Stimulated activated CD8-positive, alpha-beta memory T cell treated with anti-CD3 and anti-CD28 coated beads, Interleukin-15, amount 100 ng/mL, for 48 hours (primary cell): ENCODE measurements at regions not wholly inside any gene's neighbourhood (a gene's known extent, or its start where the extent isn't known, plus 50 kb on each side); places are given as distances from the start of the nearest gene placed in this dataset.

Source experiments
- DNase-seq, 2 donors: peaks; one replicate each; pipeline ENCODE4 v3.0.0-alpha.2; 2020; ENCODE audit warnings: low read depth in 2 of 2

DNA sequence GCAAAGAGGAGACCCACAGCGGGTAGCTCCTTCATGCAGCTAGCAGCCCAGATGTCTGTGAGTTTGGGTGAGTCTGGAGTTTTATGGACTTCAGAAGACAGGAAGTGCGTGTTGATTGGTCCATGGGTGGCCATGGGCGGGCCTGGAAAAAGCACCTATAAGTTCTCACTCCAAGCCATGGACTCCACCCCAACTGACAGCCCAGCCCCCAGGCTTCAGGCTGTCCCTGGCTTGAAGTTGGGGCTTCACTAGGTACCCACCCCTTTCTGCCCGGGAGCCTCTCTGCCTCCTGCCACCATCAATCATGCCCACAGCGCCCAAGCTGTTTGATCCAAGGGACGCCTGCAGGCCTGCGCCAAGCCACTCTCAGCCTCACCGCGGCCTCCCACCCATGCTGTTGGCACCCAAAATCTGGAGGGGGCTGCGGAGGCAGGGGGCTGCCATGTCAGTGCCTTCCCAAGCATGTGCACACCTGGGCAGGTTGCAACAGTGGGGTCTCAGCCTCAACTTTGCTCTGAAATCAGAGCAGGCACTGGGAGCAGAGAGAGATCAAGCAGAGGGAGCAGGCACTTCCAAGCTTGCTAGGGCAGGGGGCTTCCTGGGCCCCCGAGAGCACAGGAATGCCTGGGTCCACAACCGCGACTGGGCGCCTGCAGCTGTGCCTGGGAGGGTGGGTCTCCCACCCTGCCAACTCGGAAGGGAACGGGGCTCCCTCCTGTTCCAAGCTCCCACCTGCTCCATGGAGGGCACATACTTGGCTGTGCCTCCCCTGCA is 1503.7 kb downstream of the CDH11 start:
- DNase-seq = no peak

DNA sequence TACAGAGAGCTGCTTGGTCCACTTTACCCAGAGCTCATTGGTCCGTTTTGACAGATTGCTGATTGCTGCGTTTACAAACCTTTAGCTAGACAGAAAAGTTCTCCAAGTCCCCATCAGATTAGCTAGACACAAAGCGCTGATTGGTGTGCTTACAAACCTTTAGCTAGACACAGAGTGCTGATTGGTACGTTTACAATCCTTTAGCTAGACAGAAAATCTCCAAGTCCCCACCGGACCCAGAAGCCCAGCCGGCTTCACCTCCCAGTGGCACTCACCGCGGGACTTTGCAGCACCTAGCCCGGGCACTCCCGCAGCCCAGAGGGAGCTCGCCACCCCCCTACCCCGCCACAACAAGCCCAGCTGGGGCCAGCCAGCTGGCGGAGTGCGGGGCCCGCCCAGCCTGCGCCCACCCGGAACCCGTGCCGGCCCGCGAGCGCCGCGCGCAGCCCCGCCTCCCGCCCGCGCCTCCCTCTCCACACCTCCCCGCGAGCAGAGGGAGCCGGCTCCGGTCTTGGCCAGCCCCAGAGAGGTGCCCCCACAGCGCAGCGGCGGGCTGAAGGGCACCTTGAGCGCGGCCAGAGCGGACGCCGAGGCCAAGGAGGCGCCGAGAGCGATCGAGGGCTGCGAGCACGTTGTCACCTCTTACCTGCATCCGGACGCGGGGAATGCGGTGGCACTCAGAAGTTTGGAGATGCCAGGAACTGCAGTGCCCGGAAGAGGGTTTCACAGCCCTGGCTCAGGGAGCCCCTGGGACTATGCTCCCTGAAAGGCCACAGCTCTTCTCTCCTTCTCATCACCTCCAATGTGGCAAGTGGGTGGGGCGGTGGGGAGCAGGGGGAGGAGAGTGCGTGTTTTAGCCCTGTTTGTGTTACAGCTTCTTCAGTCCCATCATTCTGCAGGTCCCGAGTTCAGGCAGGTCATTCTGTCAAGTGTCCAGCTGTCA is 1504.5 kb downstream of the CDH11 start:
- no peak for DNase-seq

DNA sequence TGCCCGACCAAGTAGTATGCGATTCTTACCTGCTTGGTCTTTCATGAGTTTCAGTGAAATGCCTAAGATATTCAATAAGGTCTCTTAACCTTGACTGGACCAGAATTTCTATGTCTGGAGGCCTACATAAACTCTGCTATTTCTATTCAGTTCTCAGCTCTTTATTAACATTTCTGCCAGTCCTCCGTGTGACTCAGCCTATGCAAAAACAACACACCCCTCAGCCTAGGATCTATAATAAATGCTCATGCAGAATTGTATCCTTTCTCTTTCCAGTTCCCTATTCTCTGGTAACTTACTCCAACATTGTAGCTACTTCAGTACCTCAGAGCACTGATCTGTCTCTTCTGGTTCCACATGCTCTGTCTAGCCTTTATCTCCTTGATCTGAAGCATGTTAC is 1507.4 kb downstream of the CDH11 start:
- DNase-seq = no peak

DNA sequence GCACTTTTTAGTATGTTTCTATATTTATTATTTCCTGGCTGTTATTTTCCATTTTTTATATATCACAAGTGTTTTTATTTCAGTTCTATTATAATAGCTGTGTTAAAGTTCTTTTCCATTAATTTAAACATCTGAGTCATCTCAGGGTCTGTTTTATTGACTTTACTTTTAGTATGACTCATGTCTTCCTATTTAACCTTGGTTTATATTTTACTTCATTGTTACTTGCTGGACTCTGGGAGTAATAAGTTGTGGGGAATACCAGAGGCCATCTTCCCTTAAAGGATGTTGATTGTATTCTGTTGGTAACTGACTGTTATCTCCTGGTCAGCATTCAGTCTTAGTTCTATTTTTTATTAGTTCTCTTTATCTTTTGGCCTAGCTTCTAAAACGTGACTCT is 1508.2 kb downstream of the CDH11 start:
- no peak for DNase-seq

DNA sequence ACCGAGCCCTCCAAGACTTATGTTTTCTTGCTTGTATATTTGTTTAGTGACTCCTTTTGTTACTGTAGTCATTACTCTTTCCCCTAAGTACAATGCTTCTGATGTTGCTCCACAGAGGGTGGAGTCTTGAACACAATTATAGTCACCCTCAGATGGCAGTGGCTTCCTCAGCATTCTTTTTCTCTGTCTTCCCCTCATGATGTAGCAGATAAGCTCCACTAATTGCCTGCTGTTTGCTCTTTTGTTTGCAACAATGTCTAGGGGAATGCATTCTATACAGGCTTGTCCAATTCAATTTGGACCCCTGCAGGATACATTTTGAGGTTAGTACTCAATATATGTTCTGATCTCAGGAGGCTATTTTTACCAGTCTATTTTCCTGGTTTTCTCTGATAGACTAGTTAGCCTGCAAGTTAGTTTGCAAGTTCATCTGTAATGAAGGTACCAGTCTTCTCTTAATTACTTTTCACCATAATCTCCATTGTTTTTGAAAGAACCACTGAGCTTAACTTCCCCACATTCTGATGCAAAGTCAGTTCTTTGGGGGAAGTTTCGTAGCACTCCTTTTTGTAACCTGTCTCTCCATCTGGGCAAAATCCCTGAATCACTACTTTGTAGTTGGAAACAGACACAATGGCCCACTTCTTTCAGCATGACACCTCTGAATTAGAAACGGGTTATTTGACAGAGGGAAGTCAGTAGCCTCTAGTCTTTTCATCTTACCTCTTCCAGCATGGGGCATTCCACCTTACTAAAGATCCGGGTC is 1509.2 kb downstream of the CDH11 start:
- no peak for DNase-seq

DNA sequence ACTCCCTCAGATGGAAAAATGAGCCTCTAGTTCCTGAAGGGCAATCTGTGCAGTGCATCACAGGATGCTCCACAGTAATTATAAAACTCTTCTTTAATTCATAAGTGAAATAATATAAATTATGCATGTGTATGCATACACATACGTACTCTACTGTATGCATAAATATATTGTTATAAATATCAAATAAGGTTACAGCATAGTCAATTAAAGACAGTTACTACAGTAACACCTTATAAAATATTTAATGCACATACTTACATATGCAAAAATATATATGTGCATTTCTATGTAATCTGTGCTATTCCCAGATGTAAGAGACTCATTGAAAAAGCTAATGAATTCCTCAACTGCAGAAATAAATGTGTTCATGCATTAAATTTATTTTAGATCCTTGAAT is 1515.1 kb downstream of the CDH11 start:
- no peak for DNase-seq

DNA sequence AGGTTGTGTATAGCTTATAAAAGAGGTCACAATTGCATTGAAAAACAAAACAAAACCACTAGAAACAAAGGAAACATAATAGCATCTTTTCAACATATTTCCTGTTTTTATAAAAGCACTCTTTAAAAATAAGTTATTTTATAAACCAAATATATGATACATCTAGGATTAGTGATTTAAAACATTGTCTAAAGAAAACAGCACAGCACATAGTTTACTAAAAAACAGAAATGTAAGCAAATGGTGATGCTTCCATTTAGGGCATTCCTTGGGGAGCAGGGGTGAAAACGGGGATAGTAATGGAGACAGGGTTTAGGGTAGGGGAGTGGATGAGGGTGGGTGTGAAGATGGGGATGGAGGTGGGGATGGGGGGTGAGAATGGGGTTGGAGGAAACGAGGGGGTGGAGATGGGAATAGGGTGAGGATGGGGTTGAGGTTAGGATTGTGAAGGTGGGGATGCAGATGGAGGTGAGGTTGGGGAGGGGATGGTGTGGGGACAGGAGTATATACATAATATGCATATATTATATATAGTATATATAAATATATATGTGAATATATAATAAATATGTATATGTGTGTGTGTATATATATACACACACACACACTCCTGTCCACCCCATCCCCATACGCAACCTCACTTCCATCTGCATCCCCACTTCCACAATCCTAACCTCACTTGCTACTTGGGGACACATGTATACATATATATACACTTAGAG is 1519.5 kb downstream of the CDH11 start:
- DNase-seq = no peak

DNA sequence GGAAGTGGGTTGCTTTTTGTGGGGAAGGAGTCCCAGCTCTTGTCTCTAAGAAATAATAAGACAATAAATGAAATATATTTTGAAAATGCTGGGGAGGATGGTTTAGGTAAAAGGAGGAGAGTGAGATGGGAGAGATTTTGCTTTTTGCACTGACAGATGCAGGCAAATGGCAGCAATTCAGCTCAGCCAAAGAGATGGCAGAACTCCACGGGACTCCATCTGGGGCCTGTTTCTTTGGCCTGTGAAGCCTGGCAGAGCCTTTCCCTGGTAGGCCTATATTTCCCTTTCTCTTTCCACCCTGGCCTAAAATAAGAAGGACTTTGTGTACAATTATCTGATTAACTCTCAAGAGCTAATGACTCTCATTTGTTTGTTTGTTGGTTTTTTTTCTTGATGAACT is 1525.1 kb downstream of the CDH11 start:
- no peak for DNase-seq

DNA sequence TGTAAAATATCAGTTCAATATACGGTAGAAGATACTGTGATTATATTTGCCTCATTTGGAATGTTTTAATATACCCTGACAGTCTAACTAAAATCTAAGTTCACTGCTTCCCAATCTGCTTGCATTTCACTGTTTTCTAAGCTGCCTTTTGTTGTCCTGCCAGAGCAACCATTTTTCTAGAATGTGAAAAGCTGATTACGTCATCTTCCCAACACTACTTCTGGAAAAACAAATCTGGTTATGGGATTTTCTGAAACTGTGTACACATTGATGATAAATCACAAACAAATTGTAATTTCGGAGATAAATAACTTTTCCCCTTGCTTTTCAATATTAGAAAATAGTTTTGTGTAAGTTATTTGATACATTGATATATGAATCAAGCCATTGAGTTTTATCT is 1529.0 kb downstream of the CDH11 start:
- no peak for DNase-seq

DNA sequence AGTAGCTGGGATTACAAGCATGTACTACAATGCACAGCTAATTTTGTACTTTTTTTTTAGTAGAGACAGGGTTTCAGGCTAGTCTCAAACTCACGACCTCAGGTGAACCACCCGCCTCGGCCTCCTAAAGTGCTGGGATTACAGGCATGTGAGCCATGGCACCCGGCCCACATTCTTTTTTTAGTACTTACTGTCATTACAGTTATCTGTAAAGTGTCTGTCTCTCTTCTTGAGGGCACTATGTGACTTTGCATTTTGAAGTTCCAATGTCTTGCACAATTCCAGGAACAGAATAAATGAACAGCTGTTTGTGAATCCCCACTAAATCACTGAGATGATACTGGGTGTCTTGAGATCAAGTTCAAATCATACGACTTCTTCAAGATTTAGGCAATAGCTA is 1540.3 kb downstream of the CDH11 start:
- no peak for DNase-seq

DNA sequence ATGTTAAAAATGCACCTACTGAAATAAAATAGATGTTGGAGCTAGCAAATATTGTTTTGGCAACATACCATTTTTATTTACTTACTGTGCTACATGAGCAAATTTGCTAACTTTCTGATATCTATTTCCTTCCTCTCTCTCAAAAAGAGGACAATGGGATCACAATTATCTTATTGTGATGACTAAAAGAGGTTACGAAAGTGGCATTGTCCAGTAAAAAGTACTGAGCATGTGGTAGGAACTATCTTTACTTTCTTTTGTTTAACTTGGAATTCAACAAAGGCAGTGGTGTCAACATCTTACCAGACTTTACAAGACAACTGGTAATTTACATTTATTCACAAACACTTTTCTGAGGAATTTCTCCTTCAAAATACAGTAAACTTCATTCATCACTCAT is 1542.6 kb upstream of the CDH8 start:
- no peak for DNase-seq

DNA sequence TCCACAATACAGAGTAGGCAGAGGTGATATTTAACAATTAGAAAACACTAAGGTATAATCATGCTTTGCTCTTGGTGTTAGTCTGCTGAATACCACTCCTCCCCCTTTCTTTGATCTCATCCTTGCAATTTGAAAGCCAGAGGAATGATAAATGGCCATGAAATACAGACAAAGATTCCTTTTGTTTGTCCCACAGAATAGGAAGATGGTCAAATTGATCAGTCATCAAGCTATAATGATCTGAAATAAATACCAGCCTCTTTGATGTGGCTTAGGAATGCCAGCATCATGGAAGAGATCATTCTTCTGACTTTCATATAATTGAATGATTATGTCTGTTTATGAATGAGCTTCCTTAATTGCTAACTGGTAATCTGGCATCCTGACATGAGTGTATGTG is 1541.7 kb upstream of the CDH8 start:
- no peak for DNase-seq

DNA sequence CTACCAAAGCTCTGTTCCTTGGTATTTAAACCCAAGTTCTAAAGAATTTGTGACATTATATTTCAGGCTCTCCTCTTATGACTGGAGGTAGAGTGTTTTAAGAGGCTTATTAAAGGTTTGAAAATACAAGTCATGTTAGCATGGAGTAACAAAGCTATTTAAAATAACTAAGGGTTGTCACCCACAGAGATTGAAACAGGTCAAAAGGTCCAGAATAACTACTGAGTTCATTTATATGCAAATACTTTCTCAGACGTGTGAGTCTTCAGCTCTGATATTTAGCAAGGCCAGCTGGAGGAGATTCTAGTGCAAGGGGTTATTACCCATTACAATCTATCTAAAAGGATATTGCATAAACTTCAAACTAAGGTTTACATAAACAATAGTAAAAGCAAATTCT is 1538.8 kb upstream of the CDH8 start:
- no peak for DNase-seq

DNA sequence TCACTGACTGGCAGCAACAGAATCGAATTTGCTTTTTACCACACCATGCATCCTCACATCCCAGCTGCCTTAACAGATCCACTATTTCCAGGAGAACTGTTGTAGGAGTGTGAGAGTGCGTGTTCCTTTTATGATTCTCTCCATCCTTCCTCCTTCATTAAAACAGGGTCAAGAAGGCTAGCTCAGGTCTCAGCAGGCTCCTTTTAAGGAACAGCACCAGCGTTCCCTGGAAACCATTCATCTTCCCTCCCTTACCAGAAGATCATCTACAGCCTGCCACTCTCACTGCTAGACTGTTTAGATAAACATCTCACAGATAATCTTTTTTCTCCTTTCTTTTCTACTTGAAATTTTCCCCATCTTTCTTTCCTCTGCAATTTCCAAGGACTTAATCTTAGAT is 1531.9 kb upstream of the CDH8 start:
- DNase-seq = no peak

DNA sequence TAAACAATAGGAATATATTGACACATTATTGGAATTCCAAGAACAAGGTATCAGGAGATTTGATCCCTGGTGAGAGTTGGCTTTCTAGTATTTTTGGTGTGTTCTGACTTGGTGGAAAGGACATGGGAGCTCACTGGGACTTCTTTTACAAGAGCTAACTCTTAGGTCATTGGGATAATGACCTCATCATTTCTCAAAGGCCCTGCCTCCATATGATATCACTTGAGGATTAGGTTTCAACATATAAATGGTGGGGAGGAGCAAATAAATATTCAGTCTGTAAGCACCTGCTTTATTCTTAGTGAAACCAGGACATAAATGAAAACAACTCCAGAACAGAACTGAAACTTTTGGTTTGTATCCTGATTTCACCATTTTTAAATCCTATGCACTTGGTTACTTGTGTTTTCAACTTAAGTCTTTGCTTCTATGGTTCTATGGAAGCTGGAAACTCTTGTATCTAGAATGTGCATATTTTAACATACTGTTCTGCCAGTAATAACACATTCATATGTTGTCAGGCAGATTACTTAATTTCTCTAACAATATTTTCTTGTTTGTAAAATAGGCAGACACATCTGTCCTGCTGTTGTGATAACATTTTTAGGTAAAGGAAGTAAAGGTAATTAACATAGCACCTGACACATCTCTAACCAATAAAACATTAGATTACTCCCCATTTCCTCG is 1527.7 kb upstream of the CDH8 start:
- no peak for DNase-seq

DNA sequence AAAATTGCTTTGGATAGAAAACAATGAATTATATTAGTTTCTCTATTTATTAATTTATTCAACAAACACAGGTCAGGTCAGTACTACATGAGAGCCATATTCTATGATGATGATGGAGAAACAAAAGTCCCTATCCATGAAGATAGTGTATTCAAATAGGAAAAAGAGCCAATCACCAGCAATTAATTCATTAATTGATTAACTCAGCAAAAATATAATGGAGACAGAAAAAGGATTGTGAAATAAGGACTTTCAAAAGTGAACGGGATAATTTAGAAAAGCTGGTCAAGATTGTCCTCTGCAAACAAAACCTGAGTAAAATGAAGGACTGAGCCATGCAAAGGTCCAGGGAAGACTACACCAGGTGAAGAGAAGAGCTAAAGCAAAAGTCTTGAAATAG is 1517.7 kb upstream of the CDH8 start:
- no peak for DNase-seq

DNA sequence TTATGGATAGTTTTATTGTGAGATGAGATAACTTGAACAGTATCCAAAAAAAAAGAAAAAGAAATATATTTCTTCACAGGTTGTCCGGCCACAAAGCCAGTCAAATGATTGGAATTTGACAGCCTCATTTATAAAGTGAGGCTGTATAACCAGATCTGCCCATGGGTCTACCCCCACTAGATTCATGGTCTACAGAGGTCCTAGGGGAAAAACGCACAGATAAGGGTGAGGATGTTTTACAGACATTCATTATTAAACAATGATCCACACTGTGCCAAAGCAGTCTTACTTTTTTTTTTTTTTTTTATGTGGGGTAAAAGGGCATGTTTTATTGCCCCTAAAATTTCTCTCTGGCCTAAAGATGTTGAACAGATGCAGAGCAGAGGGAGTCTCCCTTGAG is 1503.0 kb upstream of the CDH8 start:
- no peak for DNase-seq

DNA sequence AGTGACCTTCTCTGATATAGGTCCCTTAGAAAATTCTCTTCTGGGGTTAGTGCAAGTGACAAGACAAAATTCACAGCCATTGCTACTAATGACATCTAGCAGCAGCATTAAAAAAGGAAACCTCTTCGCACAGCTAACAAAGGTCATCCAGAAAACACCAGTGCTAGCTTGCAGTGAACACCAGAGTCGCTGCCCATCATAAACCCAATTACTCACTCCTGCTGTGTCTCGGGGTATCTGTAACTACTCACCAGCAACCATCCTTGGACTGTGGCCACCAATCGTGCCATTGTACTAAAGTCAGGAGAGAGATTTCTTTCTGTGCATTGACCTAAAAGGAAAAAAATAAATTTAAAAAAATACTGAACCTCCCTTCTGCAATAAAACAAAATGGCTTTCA is 1494.7 kb upstream of the CDH8 start:
- no peak for DNase-seq

DNA sequence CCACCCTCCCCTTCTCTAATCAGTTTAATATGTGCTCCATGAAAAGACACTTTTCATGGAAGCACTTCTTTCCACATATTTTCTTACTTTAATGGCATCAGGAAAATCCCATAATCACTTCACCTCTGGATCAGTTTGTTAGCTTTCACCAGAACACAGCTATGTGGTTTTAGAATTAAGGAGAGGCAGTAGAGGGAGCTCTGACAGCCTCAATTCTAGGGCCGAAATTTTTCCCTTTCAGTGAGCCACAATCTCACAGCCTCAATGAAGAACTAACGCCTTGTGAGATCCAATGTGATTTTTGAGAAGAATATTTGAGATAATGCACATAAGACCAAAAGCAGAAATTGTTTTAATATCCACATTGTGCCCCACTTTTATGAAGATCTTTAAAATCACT is 1494.0 kb upstream of the CDH8 start:
- no peak for DNase-seq

DNA sequence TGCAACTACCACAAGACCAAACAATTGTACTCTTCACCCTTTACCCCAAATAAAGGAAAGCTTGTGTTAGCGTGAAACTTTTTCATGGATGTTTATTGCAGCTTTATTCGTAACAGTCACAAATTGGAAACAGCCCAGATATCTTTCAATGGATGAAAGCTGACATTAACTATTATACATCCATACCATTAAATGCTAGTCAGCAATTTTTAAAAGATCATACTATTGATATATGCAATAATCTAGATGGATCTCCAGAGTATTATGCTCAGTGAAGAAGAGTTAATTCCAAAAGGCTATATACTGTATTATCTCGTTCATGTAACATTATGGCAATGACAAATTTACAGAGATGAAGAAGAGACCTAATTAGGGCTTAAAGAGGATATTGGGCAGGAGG is 1491.2 kb upstream of the CDH8 start:
- no peak for DNase-seq

DNA sequence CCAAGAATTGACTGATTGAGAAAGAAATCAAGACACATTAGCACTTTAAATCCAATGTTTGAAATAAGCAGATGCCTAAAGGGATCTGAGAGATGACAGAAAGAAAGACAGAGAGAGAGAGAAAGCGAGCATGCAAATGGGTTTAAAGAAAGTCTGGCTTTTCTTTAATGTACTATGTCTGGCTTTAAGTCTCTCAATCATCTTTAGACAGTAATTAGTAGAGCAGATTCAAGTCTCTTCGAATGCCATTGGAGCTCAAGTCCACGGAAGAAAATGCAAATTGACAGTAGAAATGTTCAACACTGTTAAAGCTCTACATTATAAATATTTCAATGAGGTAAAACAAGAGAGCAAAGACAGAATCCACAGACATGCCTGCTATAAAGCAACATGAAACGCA is 1480.2 kb upstream of the CDH8 start:
- no peak for DNase-seq
